ENCODE measurements at regions not wholly inside any gene's neighbourhood (a gene's known extent, or its start where the extent isn't known, plus 50 kb on each side); places are given as distances from the start of the nearest gene placed in this dataset.
"Not testable (repeated sequence)": the region's sequence is repeated elsewhere in the genome, so short reads cannot be mapped to it uniquely, and the experiment has no call there.

GRCh38 chr2:62654876-62655359 is 50.6 kb upstream of the EHBP1 start:
- no peak for DNase-seq
- no peak for TF ChIP-seq CTCF (IDR thresholded peaks at IDR 0.05)
- Mint-ChIP-seq H3K27ac (no peak overlapping the region), H3K36me3 (ENCODE audit: low read depth) (no peaks in the 10 kb centered on the region), H3K4me3 (no peak overlapping the region), H3K4me1 (no peaks in the 10 kb centered on the region), H3K27me3 (ENCODE audit: low read depth, poor library complexity) (peaks cover 9% of the 10 kb centered on the region), H3K9me3 (peaks cover 21% of the 10 kb centered on the region)

- no peak for TF ChIP-seq CTCF (IDR thresholded peaks at IDR 0.05)
- Mint-ChIP-seq H3K27me3 (ENCODE audit: low read depth, poor library complexity) (peaks cover 9% of the 10 kb centered on the region), H3K36me3 (ENCODE audit: low read depth) (no peaks in the 10 kb centered on the region), H3K9me3 (peaks cover 23% of the 10 kb centered on the region), H3K4me1 (no peaks in the 10 kb centered on the region), H3K27ac (no peak overlapping the region), H3K4me3 (no peak overlapping the region)
- DNase-seq: no peak
Observed at GRCh38 chr2:62654423-62654791, 51.1 kb upstream of the EHBP1 start.

- Mint-ChIP-seq H3K9me3 (peaks cover 23% of the 10 kb centered on the region), H3K36me3 (ENCODE audit: low read depth) (no peaks in the 10 kb centered on the region), H3K4me3 (no peak overlapping the region), H3K27ac (no peak overlapping the region), H3K27me3 (ENCODE audit: low read depth, poor library complexity) (peaks cover 9% of the 10 kb centered on the region), H3K4me1 (no peaks in the 10 kb centered on the region)
- no peak for DNase-seq
- no peak for TF ChIP-seq CTCF (IDR thresholded peaks at IDR 0.05)
Observed at GRCh38 chr2:62653582-62654422, 51.7 kb upstream of the EHBP1 start.

GRCh38 chr2:62649087-62649486 is 56.4 kb upstream of the EHBP1 start:
- H3K4me1 Mint-ChIP-seq; H3K36me3 Mint-ChIP-seq (ENCODE audit: low read depth); H3K27me3 Mint-ChIP-seq (ENCODE audit: low read depth, poor library complexity); H3K4me3 Mint-ChIP-seq; DNase-seq; H3K27ac Mint-ChIP-seq: not testable (repeated sequence)
- peaks cover 33% of the 10 kb centered on the region for H3K9me3 Mint-ChIP-seq

GRCh38 chr2:62643100-62643471 is 62.4 kb upstream of the EHBP1 start:
- H3K4me1 Mint-ChIP-seq: peaks cover 17% of the 10 kb centered on the region

More at GRCh38 chr2:62643100-62643471, 62.4 kb upstream of the EHBP1 start:
- Mint-ChIP-seq H3K27me3 (ENCODE audit: low read depth, poor library complexity) (no peaks in the 10 kb centered on the region), H3K9me3 (peaks cover 12% of the 10 kb centered on the region), H3K36me3 (ENCODE audit: low read depth) (no peaks in the 10 kb centered on the region), H3K27ac (no peak overlapping the region), H3K4me3 (no peak overlapping the region)
- TF ChIP-seq CTCF (IDR thresholded peaks at IDR 0.05): no peak
- no peak for DNase-seq

All from nephron progenitor cell (in vitro differentiated cells).